GM12892 (cell line): ENCODE measurements at regions not wholly inside any gene's neighbourhood (a gene's known extent, or its start where the extent isn't known, plus 50 kb on each side); places are given as distances from the start of the nearest gene placed in this dataset.
"Not testable (repeated sequence)": the region's sequence is repeated elsewhere in the genome, so short reads cannot be mapped to it uniquely, and the experiment has no call there.

Experiments used
- DNase-seq: peaks from one replicate; pipeline ENCODE4 v3.0.0; 2011; ENCODE audit not compliant: insufficient read length
- FAIRE-seq: peaks from 2 replicates; lab custom pipeline; 2011; peaks lifted over from hg19 to GRCh38; lab: Jason Lieb, UNC
- POLR2A ChIP-seq: IDR thresholded peaks from 2 replicates; pipeline ENCODE4 v1.6.1; 2011; ENCODE audit warnings: low read depth, low read length, control low read depth
- POLR2AphosphoS5 ChIP-seq: IDR thresholded peaks from 2 replicates; pipeline ENCODE4 v1.6.1; 2011; ENCODE audit warnings: low read depth, low read length, control low read depth
- TAF1 ChIP-seq: IDR thresholded peaks from 2 replicates; pipeline ENCODE4 v1.6.1; 2011; ENCODE audit warnings: low read depth, mild to moderate bottlenecking, control low read depth, low read length, borderline replicate concordance

- no peak for FAIRE-seq
- TF ChIP-seq POLR2A (no peak), TAF1 (no peak)
- DNase-seq: no peak
Observed at GRCh38 chr2:236642125-236642524, 72.5 kb downstream of the ACKR3 start.

GRCh38 chr2:236642584-236643291, 73.1 kb downstream of the ACKR3 start:
- DNase-seq (no peak), FAIRE-seq (no peak)
- TF ChIP-seq POLR2AphosphoS5 (no peak), POLR2A (no peak), TAF1 (no peak)

- DNase-seq (no peak), FAIRE-seq (no peak)
- no peak for TF ChIP-seq TAF1
- TF ChIP-seq POLR2AphosphoS5: no peak
- TF ChIP-seq POLR2A: no peak
Observed at GRCh38 chr2:236643480-236643879, 73.9 kb downstream of the ACKR3 start.

GRCh38 chr2:236644067-236644466, 74.4 kb downstream of the ACKR3 start:
- no peak for FAIRE-seq
- no peak for TF ChIP-seq POLR2AphosphoS5
- no peak for DNase-seq

- DNase-seq (no peak), FAIRE-seq (no peak)
- no peak for TF ChIP-seq TAF1
- no peak for TF ChIP-seq POLR2A
- no peak for TF ChIP-seq POLR2AphosphoS5
Observed at GRCh38 chr2:236644502-236644911, 74.9 kb downstream of the ACKR3 start.

- DNase-seq, FAIRE-seq: not testable (repeated sequence)
Observed at GRCh38 chr2:236645141-236645540, 75.5 kb downstream of the ACKR3 start.

- DNase-seq (no peak), FAIRE-seq (no peak)
- no peak for TF ChIP-seq POLR2A
- TF ChIP-seq TAF1: no peak
- TF ChIP-seq POLR2AphosphoS5: no peak
Observed at GRCh38 chr2:236646441-236646840, 76.8 kb downstream of the ACKR3 start.

- no peak for FAIRE-seq
- TF ChIP-seq POLR2AphosphoS5 (no peak), TAF1 (no peak), POLR2A (no peak)
- no peak for DNase-seq
Observed at GRCh38 chr2:236646871-236647270, 77.2 kb downstream of the ACKR3 start.

GRCh38 chr2:236647621-236648020, 78.0 kb downstream of the ACKR3 start:
- FAIRE-seq: no peak

GRCh38 chr2:236653863-236654262, 84.2 kb downstream of the ACKR3 start:
- no peak for FAIRE-seq
- no peak for DNase-seq
- no peak for TF ChIP-seq POLR2A
- no peak for TF ChIP-seq TAF1
- TF ChIP-seq POLR2AphosphoS5: no peak

More at GRCh38 chr2:236647621-236648020, 78.0 kb downstream of the ACKR3 start:
- TF ChIP-seq POLR2A: no peak
- TF ChIP-seq POLR2AphosphoS5: no peak
- no peak for TF ChIP-seq TAF1
- DNase-seq: no peak

GRCh38 chr2:236654496-236654895, 84.9 kb downstream of the ACKR3 start:
- TF ChIP-seq POLR2AphosphoS5 (no peak), POLR2A (no peak), TAF1 (no peak)
- DNase-seq: no peak
- no peak for FAIRE-seq

GRCh38 chr2:236656166-236656565, 86.5 kb downstream of the ACKR3 start:
- DNase-seq (no peak), FAIRE-seq (no peak)
- TF ChIP-seq POLR2AphosphoS5: no peak
- no peak for TF ChIP-seq TAF1
- no peak for TF ChIP-seq POLR2A

- TF ChIP-seq POLR2AphosphoS5: no peak
- no peak for TF ChIP-seq TAF1
- no peak for TF ChIP-seq POLR2A
- DNase-seq (no peak), FAIRE-seq (no peak)
Observed at GRCh38 chr2:236656721-236657120, 87.1 kb downstream of the ACKR3 start.

- FAIRE-seq (no peak), DNase-seq (no peak)
- TF ChIP-seq POLR2A (no peak), TAF1 (no peak), POLR2AphosphoS5 (no peak)
Observed at GRCh38 chr2:236657215-236657614, 87.6 kb downstream of the ACKR3 start.

GRCh38 chr2:236657801-236658200, 88.2 kb downstream of the ACKR3 start:
- TF ChIP-seq POLR2AphosphoS5 (no peak), TAF1 (no peak), POLR2A (no peak)
- FAIRE-seq: no peak
- DNase-seq: no peak
